OCI-LY3 (cell line): ENCODE measurements at regions not wholly inside any gene's neighbourhood (a gene's known extent, or its start where the extent isn't known, plus 50 kb on each side); places are given as distances from the start of the nearest gene placed in this dataset.

Experiments
- H2AFZ ChIP-seq: fragments of 200-600, 300-600 bp; shearing (Covaris generic); 2 replicates; pipeline ENCODE4 v1.6.0; 2014; ENCODE audit warnings: antibody characterized with exemption, low read depth, low read length
- H3K27ac ChIP-seq: fragments of 200-600, 300-600 bp; sonication (generic); 2 replicates; pipeline ENCODE4 v1.5.1; 2014; ENCODE audit warnings: mild to moderate bottlenecking, low read length, moderate library complexity, mixed read lengths
- H3K27me3 ChIP-seq: fragments of 200-600, 300-600 bp; sonication (generic); 2 replicates; pipeline ENCODE4 v1.6.1; 2014; ENCODE audit warnings: low read depth, low read length, mixed read lengths
- H3K36me3 ChIP-seq: fragments of 200-600, 300-600 bp; sonication (generic); replicated peaks from 2 replicates; pipeline ENCODE3; 2014; ENCODE audit warnings: low read depth, low read length, mixed read lengths
- H3K4me1 ChIP-seq: fragments of 300-600, 200-600 bp; sonication (generic); 2 replicates; pipeline ENCODE4 v1.6.1; 2014; ENCODE audit warnings: low read length, mixed read lengths
- H3K4me2 ChIP-seq: fragments of 200-600, 300-600 bp; sonication (generic); 2 replicates; pipeline ENCODE4 v1.6.1; 2014; ENCODE audit warnings: low read length, mixed read lengths
- H3K4me3 ChIP-seq: fragments of 300-600, 200-600 bp; sonication (generic); 2 replicates; pipeline ENCODE4 v1.5.1; 2014; ENCODE audit warnings: antibody characterized with exemption, mild to moderate bottlenecking, low read length, moderate library complexity
- H3K79me2 ChIP-seq: fragments of 300-600, 200-600 bp; shearing (Covaris generic); 2 replicates; pipeline ENCODE4 v1.6.1; 2014; ENCODE audit warnings: mild to moderate bottlenecking, low read length, mixed read lengths
- H3K9ac ChIP-seq: fragments of 300-600, 200-600 bp; shearing (Covaris generic); 2 replicates; pipeline ENCODE4 v1.6.0; 2014; ENCODE audit warnings: mild to moderate bottlenecking, low read length, moderate library complexity
- H3K9me3 ChIP-seq: fragments of 200-600, 300-600 bp; shearing (Covaris generic); 2 replicates; pipeline ENCODE4 v1.6.1; 2014; ENCODE audit warnings: low read length, mixed read lengths; ENCODE audit not compliant: insufficient read depth
- H4K20me1 ChIP-seq: fragments of 200-600, 300-600 bp; sonication (generic); 2 replicates; pipeline ENCODE4 v1.6.1; 2016; ENCODE audit warnings: low read length, mixed read lengths; ENCODE audit not compliant: insufficient read depth
- CTCF ChIP-seq: fragments of 200-600, 300-600 bp; sonication (generic); IDR thresholded peaks from 2 replicates; pipeline ENCODE4 v1.5.1; 2014; ENCODE audit warnings: antibody characterized with exemption, low read length, low read depth
- EZH2phosphoT487 ChIP-seq: fragments of 200-600 bp; shearing (Covaris generic); IDR thresholded peaks from 2 replicates; pipeline ENCODE4 v1.6.1; 2018; ENCODE audit warnings: antibody characterized with exemption, mixed run types, low read depth

- Histone ChIP-seq H3K4me2 (no peak overlapping the region), H3K79me2 (no peaks in the 10 kb centered on the region), H3K9me3 (no peaks in the 10 kb centered on the region), H3K4me1 (no peaks in the 10 kb centered on the region), H3K36me3 (no peaks in the 10 kb centered on the region), H3K4me3 (no peak overlapping the region), H3K9ac (no peak overlapping the region), H2AFZ (no peak overlapping the region), H4K20me1 (no peaks in the 10 kb centered on the region), H3K27me3 (no peaks in the 10 kb centered on the region), H3K27ac (no peak overlapping the region)
- no peak for TF ChIP-seq CTCF
- no peak for TF ChIP-seq EZH2phosphoT487
Measured at GRCh38 chr4:58261526-58261925, 1151.3 kb upstream of the IGFBP7 start.

GRCh38 chr4:58254291-58254690 is 1144.1 kb upstream of the IGFBP7 start:
- Histone ChIP-seq H3K9me3 (no peaks in the 10 kb centered on the region), H3K36me3 (no peaks in the 10 kb centered on the region), H3K4me1 (no peaks in the 10 kb centered on the region), H3K27me3 (no peaks in the 10 kb centered on the region), H4K20me1 (no peaks in the 10 kb centered on the region), H3K4me3 (no peak overlapping the region), H3K4me2 (no peak overlapping the region), H3K27ac (no peak overlapping the region), H2AFZ (no peak overlapping the region), H3K9ac (no peak overlapping the region), H3K79me2 (no peaks in the 10 kb centered on the region)
- TF ChIP-seq EZH2phosphoT487 (no peak), CTCF (no peak)

GRCh38 chr4:58252656-58253055 is 1142.5 kb upstream of the IGFBP7 start:
- H3K27me3 ChIP-seq, result no peaks in the 10 kb centered on the region
- no peaks in the 10 kb centered on the region for H3K4me1 ChIP-seq
- no peak overlapping the region for H3K27ac ChIP-seq
- no peak overlapping the region for H3K4me2 ChIP-seq
- no peak overlapping the region for H2AFZ ChIP-seq
- H3K36me3 ChIP-seq, result no peaks in the 10 kb centered on the region
- no peak overlapping the region for H3K4me3 ChIP-seq
- H3K9ac ChIP-seq, result no peak overlapping the region
- TF ChIP-seq CTCF (no peak), EZH2phosphoT487 (no peak)
- H3K79me2 ChIP-seq, result no peaks in the 10 kb centered on the region
- no peaks in the 10 kb centered on the region for H3K9me3 ChIP-seq
- no peaks in the 10 kb centered on the region for H4K20me1 ChIP-seq

DNA sequence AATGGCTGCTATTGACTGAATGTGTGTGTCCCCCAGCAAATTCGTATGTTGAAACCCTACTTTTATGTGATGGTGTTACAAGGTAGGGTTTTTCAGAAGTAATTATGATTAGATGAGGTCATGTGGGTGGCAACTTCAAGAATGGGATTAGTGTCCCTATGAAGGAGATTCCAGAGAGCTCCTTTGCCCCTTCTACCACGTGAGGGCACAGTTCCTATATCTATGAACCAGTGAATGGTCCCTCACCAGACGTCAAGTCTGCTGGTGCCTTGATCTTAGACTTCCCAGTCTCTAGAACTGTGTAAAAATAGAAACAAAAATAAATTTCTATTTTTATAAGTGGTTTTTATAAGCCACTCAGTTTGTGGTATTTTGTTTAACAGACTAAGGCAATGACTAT is 1137.6 kb upstream of the IGFBP7 start:
- Histone ChIP-seq H3K27ac (no peak overlapping the region), H4K20me1 (no peaks in the 10 kb centered on the region), H3K9ac (no peak overlapping the region), H3K36me3 (no peaks in the 10 kb centered on the region), H3K4me1 (no peaks in the 10 kb centered on the region), H3K4me3 (no peak overlapping the region), H3K79me2 (no peaks in the 10 kb centered on the region), H3K27me3 (no peaks in the 10 kb centered on the region), H2AFZ (no peak overlapping the region), H3K9me3 (no peaks in the 10 kb centered on the region), H3K4me2 (no peak overlapping the region)
- no peak for TF ChIP-seq EZH2phosphoT487
- TF ChIP-seq CTCF, result peak; percentile 52
